Epithelial cell of esophagus (primary cell): ENCODE measurements at regions not wholly inside any gene's neighbourhood (a gene's known extent, or its start where the extent isn't known, plus 50 kb on each side); places are given as distances from the start of the nearest gene placed in this dataset.

ENCODE experiments used
- DNase-seq: peaks from one replicate; pipeline ENCODE4 v3.0.0; 2010; ENCODE audit warnings: low read depth
- H3K4me3 ChIP-seq: 2 replicates; pipeline ENCODE4 v1.5.1; 2011; ENCODE audit warnings: mild to moderate bottlenecking, low read length, control low read depth
- CTCF ChIP-seq: IDR thresholded peaks from 2 replicates; pipeline ENCODE4 v1.5.1; 2011; ENCODE audit warnings: low read depth, mild to moderate bottlenecking, low read length, control low read depth, inconsistent platforms; ENCODE audit not compliant: insufficient read depth; ENCODE audit errors: missing control alignments

- TF ChIP-seq CTCF: no peak
- no peak for DNase-seq
These were observed 417.1 kb downstream of the CSNK1G3 start for GRCh38 chr5:123929055-123929474.

GRCh38 chr5:123928401-123928800 lies 416.4 kb downstream of the CSNK1G3 start:
- DNase-seq: no peak
- no peak for TF ChIP-seq CTCF
- H3K4me3 ChIP-seq: no peak overlapping the region

More at GRCh38 chr5:123929055-123929474, 417.1 kb downstream of the CSNK1G3 start:
- no peak overlapping the region for H3K4me3 ChIP-seq

GRCh38 chr5:123921193-123921592 lies 409.2 kb downstream of the CSNK1G3 start:
- DNase-seq: no peak
- no peak overlapping the region for H3K4me3 ChIP-seq
- TF ChIP-seq CTCF: no peak

GRCh38 chr5:123916345-123917121 lies 404.6 kb downstream of the CSNK1G3 start:
- H3K4me3 ChIP-seq: no peak overlapping the region
- TF ChIP-seq CTCF: no peak
- peak; percentile 53 for DNase-seq

- no peak overlapping the region for H3K4me3 ChIP-seq
- no peak for TF ChIP-seq CTCF
- DNase-seq: no peak
These were observed 402.4 kb downstream of the CSNK1G3 start for GRCh38 chr5:123914333-123914732.

- TF ChIP-seq CTCF: no peak
- H3K4me3 ChIP-seq: no peak overlapping the region
- DNase-seq: no peak
These were observed 395.4 kb downstream of the CSNK1G3 start for GRCh38 chr5:123907349-123907748.
